Fibroblast of lung (primary cell): ENCODE measurements at regions not wholly inside any gene's neighbourhood (a gene's known extent, or its start where the extent isn't known, plus 50 kb on each side); places are given as distances from the start of the nearest gene placed in this dataset.

Source experiments
- DNase-seq, 2 donors: peaks; one replicate each; pipeline versions ENCODE4 v3.0.0 to v3.0.0-alpha.2; 2010; ENCODE audit warnings: low read depth in 2 of 2
- H2AFZ ChIP-seq: 2 replicates; pipeline ENCODE4 v1.5.1; 2012; ENCODE audit warnings: low read length, control low read depth, inconsistent platforms
- H3K27ac ChIP-seq: 2 replicates; pipeline ENCODE4 v1.5.1; 2011; ENCODE audit warnings: low read length, control low read depth; ENCODE audit not compliant: insufficient read depth
- H3K27me3 ChIP-seq: 2 replicates; pipeline ENCODE4 v1.5.1; 2011; ENCODE audit warnings: mild to moderate bottlenecking, low read length; ENCODE audit not compliant: control insufficient read depth, insufficient read depth
- H3K36me3 ChIP-seq: 2 replicates; pipeline ENCODE4 v1.5.1; 2011; ENCODE audit warnings: low read length; ENCODE audit not compliant: control insufficient read depth, insufficient read depth
- H3K4me1 ChIP-seq: 2 replicates; pipeline ENCODE4 v1.5.1; 2011; ENCODE audit warnings: low read length; ENCODE audit not compliant: control insufficient read depth, insufficient read depth; ENCODE audit errors: extremely low read depth
- H3K4me2 ChIP-seq: 2 replicates; pipeline ENCODE4 v1.5.1; 2011; ENCODE audit warnings: low read length, control low read depth; ENCODE audit not compliant: insufficient read depth; ENCODE audit errors: extremely low read depth
- H3K4me3 ChIP-seq, 4 experiments: fragments of 200-600 bp in 1 of 4; sonication (generic) in 1 of 4; replicated peaks in 1 of 4; 2 replicates each; pipeline ENCODE4 v1.5.1; 2011 to 2016; ENCODE audit warnings: low read length in 4 of 4, low read depth in 3 of 4, mild to moderate bottlenecking in 3 of 4, control low read depth in 2 of 4, inconsistent platforms in 1 of 4, mixed read lengths in 1 of 4; ENCODE audit not compliant: insufficient read depth in 1 of 4; ENCODE audit errors: control extremely low read depth in 1 of 4
- H3K79me2 ChIP-seq: 2 replicates; pipeline ENCODE4 v1.5.1; 2012; ENCODE audit warnings: mild to moderate bottlenecking, low read length, inconsistent platforms; ENCODE audit not compliant: control insufficient read depth, insufficient read depth
- H3K9ac ChIP-seq: 2 replicates; pipeline ENCODE4 v1.5.1; 2011; ENCODE audit warnings: mild to moderate bottlenecking, low read length, control low read depth; ENCODE audit not compliant: insufficient read depth
- H3K9me3 ChIP-seq: 2 replicates; pipeline ENCODE4 v1.5.1; 2012; ENCODE audit warnings: low read depth, low read length; ENCODE audit not compliant: control insufficient read depth, insufficient read depth
- H4K20me1 ChIP-seq: 2 replicates; pipeline ENCODE4 v1.5.1; 2011; ENCODE audit warnings: low read length; ENCODE audit not compliant: control insufficient read depth, insufficient read depth; ENCODE audit errors: extremely low read depth
- CTCF ChIP-seq, 2 donors: IDR thresholded peaks in 1 of 2; conservative IDR thresholded peaks in 1 of 2; 1 replicate in 1 of 2; 2 replicates in 1 of 2; pipeline ENCODE4 v1.5.1; 2011 to 2012; ENCODE audit warnings: low read length in 2 of 2, control low read depth in 1 of 2, inconsistent platforms in 1 of 2, low read depth in 1 of 2, mild to moderate bottlenecking in 1 of 2
- EZH2 ChIP-seq: IDR thresholded peaks from 2 replicates; pipeline ENCODE4 v1.5.1; 2012; ENCODE audit warnings: low read length, control low read depth, mild to moderate bottlenecking; ENCODE audit errors: missing control alignments

- no peaks in the 10 kb centered on the region for H3K9me3 ChIP-seq
- no peak for DNase-seq
- H3K36me3 ChIP-seq: no peaks in the 10 kb centered on the region
- no peaks in the 10 kb centered on the region for H4K20me1 ChIP-seq
- no peak overlapping the region for H3K4me2 ChIP-seq
- H2AFZ ChIP-seq: no peak overlapping the region
- H3K4me3 ChIP-seq: no peak overlapping the region
- TF ChIP-seq CTCF (conservative IDR thresholded peaks at IDR 0.05 in 1 of 2, IDR thresholded peaks at IDR 0.05 in 1 of 2; ENCODE audit: low read depth in 1 of 2, low read length in 2 of 2) (no peak), EZH2 (no peak)
- no peak overlapping the region for H3K9ac ChIP-seq
- no peaks in the 10 kb centered on the region for H3K79me2 ChIP-seq
- H3K27me3 ChIP-seq: no peaks in the 10 kb centered on the region
- no peaks in the 10 kb centered on the region for H3K4me1 ChIP-seq
- no peak overlapping the region for H3K27ac ChIP-seq
Measured at GRCh38 chr2:198343471-198343870, 539.1 kb downstream of the PLCL1 start.

GRCh38 chr2:198340846-198341245, 536.5 kb downstream of the PLCL1 start:
- TF ChIP-seq CTCF (conservative IDR thresholded peaks at IDR 0.05 in 1 of 2, IDR thresholded peaks at IDR 0.05 in 1 of 2; ENCODE audit: low read depth in 1 of 2, low read length in 2 of 2) (no peak), EZH2 (no peak)
- Histone ChIP-seq H3K4me3 (no peak overlapping the region), H3K36me3 (no peaks in the 10 kb centered on the region), H4K20me1 (no peaks in the 10 kb centered on the region), H3K27me3 (no peaks in the 10 kb centered on the region), H3K27ac (no peak overlapping the region), H3K4me2 (no peak overlapping the region), H3K9me3 (no peaks in the 10 kb centered on the region), H3K4me1 (no peaks in the 10 kb centered on the region), H3K9ac (no peak overlapping the region), H3K79me2 (no peaks in the 10 kb centered on the region), H2AFZ (no peak overlapping the region)
- DNase-seq: no peak

GRCh38 chr2:198339116-198339515, 534.7 kb downstream of the PLCL1 start:
- DNase-seq: no peak
- no peaks in the 10 kb centered on the region for H3K4me1 ChIP-seq
- no peak overlapping the region for H3K4me2 ChIP-seq
- no peaks in the 10 kb centered on the region for H3K36me3 ChIP-seq
- H3K27me3 ChIP-seq: no peaks in the 10 kb centered on the region
- H4K20me1 ChIP-seq: no peaks in the 10 kb centered on the region
- no peaks in the 10 kb centered on the region for H3K79me2 ChIP-seq
- no peak overlapping the region for H2AFZ ChIP-seq
- no peak for TF ChIP-seq EZH2
- TF ChIP-seq CTCF (conservative IDR thresholded peaks at IDR 0.05 in 1 of 2, IDR thresholded peaks at IDR 0.05 in 1 of 2; ENCODE audit: low read depth in 1 of 2, low read length in 2 of 2): no peak
- no peak overlapping the region for H3K4me3 ChIP-seq
- H3K27ac ChIP-seq: no peak overlapping the region
- H3K9ac ChIP-seq: no peak overlapping the region
- H3K9me3 ChIP-seq: no peaks in the 10 kb centered on the region
